ENCODE measurements at regions not wholly inside any gene's neighbourhood (a gene's known extent, or its start where the extent isn't known, plus 50 kb on each side); places are given as distances from the start of the nearest gene placed in this dataset.

DNA sequence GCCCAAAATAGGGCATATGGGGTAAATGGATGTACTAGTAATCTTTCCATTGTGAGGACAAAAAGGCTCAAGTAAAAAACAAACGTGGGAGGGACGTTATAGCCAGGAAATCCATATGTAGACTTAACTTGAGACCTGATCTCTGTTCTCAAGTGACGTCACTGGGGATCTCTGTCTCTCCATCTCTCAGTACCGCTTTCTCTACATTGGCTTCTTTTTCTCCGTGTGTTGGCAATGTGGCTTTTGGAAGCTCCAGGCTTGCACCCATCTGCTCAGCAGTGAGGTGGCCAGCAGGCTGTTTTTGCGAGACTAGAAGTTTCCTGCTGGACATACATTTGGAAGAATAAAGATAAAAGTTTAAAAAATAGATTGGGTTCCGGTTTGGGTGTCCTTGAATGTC, 66.0 kb upstream of the NRXN3 start (continued):
- no peak for TF ChIP-seq EZH2phosphoT487 (IDR thresholded peaks at IDR 0.05; ENCODE audit: borderline replicate concordance, low read depth)
- TF ChIP-seq, protein P1, sequence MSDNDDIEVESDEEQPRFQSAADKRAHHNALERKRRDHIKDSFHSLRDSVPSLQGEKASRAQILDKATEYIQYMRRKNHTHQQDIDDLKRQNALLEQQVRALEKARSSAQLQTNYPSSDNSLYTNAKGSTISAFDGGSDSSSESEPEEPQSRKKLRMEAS (IDR thresholded peaks at IDR 0.05; ENCODE audit: low read depth) = no peak
- TF ChIP-seq, protein P2, sequence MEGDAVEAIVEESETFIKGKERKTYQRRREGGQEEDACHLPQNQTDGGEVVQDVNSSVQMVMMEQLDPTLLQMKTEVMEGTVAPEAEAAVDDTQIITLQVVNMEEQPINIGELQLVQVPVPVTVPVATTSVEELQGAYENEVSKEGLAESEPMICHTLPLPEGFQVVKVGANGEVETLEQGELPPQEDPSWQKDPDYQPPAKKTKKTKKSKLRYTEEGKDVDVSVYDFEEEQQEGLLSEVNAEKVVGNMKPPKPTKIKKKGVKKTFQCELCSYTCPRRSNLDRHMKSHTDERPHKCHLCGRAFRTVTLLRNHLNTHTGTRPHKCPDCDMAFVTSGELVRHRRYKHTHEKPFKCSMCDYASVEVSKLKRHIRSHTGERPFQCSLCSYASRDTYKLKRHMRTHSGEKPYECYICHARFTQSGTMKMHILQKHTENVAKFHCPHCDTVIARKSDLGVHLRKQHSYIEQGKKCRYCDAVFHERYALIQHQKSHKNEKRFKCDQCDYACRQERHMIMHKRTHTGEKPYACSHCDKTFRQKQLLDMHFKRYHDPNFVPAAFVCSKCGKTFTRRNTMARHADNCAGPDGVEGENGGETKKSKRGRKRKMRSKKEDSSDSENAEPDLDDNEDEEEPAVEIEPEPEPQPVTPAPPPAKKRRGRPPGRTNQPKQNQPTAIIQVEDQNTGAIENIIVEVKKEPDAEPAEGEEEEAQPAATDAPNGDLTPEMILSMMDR (IDR thresholded peaks at IDR 0.05) = no peak

DNA sequence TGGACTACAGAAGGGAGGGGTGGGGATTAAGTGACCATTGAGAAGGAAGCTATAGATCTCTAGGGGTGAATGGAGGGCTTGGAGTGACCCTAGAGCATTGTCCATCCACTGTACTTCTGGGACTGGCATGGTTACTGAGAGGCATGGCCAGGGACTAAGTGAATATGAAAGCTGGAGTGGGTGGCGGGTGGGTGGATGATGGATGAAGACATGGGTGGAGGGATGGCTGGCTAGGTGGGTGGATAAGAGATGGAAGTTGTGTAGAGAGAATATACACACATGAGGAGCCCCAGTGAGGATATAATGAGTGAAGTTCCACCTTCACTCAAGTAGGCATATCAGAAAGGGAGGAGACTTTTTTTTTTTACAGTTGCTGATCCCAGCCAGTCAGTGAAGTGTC, 65.5 kb upstream of the NRXN3 start:
- H3K27me3 ChIP-seq (ENCODE audit: insufficient read depth) = no peaks in the 10 kb centered on the region
- H3K4me3 ChIP-seq (ENCODE audit: low read depth in 2 of 2, low read length in 1 of 2) = no peak overlapping the region
- no peak for TF ChIP-seq ELF1 (IDR thresholded peaks at IDR 0.05)
- TF ChIP-seq GATA2 (CRISPR knock-in tag; IDR thresholded peaks at IDR 0.05) = no peak
- no peak for TF ChIP-seq FOSL2 (IDR thresholded peaks at IDR 0.05; ENCODE audit: borderline replicate concordance, low read depth)
- no peak for TF ChIP-seq JUND (IDR thresholded peaks at IDR 0.05)
- TF ChIP-seq, protein P3, sequence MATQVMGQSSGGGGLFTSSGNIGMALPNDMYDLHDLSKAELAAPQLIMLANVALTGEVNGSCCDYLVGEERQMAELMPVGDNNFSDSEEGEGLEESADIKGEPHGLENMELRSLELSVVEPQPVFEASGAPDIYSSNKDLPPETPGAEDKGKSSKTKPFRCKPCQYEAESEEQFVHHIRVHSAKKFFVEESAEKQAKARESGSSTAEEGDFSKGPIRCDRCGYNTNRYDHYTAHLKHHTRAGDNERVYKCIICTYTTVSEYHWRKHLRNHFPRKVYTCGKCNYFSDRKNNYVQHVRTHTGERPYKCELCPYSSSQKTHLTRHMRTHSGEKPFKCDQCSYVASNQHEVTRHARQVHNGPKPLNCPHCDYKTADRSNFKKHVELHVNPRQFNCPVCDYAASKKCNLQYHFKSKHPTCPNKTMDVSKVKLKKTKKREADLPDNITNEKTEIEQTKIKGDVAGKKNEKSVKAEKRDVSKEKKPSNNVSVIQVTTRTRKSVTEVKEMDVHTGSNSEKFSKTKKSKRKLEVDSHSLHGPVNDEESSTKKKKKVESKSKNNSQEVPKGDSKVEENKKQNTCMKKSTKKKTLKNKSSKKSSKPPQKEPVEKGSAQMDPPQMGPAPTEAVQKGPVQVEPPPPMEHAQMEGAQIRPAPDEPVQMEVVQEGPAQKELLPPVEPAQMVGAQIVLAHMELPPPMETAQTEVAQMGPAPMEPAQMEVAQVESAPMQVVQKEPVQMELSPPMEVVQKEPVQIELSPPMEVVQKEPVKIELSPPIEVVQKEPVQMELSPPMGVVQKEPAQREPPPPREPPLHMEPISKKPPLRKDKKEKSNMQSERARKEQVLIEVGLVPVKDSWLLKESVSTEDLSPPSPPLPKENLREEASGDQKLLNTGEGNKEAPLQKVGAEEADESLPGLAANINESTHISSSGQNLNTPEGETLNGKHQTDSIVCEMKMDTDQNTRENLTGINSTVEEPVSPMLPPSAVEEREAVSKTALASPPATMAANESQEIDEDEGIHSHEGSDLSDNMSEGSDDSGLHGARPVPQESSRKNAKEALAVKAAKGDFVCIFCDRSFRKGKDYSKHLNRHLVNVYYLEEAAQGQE (IDR thresholded peaks at IDR 0.05; ENCODE audit: low read depth, low read length) = no peak
- TF ChIP-seq NFIC (IDR thresholded peaks at IDR 0.05; ENCODE audit: borderline replicate concordance) = no peak
- TF ChIP-seq NRF1 (IDR thresholded peaks at IDR 0.05; ENCODE audit: low read depth, low read length) = no peak
- TF ChIP-seq, protein P4, sequence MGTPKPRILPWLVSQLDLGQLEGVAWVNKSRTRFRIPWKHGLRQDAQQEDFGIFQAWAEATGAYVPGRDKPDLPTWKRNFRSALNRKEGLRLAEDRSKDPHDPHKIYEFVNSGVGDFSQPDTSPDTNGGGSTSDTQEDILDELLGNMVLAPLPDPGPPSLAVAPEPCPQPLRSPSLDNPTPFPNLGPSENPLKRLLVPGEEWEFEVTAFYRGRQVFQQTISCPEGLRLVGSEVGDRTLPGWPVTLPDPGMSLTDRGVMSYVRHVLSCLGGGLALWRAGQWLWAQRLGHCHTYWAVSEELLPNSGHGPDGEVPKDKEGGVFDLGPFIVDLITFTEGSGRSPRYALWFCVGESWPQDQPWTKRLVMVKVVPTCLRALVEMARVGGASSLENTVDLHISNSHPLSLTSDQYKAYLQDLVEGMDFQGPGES (IDR thresholded peaks at IDR 0.05; ENCODE audit: low read depth, low read length) = no peak
- H4K20me1 ChIP-seq (ENCODE audit: insufficient read depth) = no peaks in the 10 kb centered on the region
- H2AFZ ChIP-seq (ENCODE audit: low read depth) = no peak overlapping the region
- DNase-seq = no peak
- H3K4me1 ChIP-seq (ENCODE audit: control insufficient read depth in 1 of 2, insufficient read depth in 2 of 2, low read depth in 1 of 2, low read length in 1 of 2) = no peaks in the 10 kb centered on the region; a peak in 1 of 4 replicates
- ChIA-PET POLR2A (no interaction called here), CTCF (no interaction called here)
- no peaks in the 10 kb centered on the region for H3K36me3 ChIP-seq (replicated peaks in 1 of 2; ENCODE audit: control insufficient read depth in 1 of 2, insufficient read depth in 2 of 2, low read length in 1 of 2)
- no peaks in the 10 kb centered on the region for H3K9me2 ChIP-seq
- no peaks in the 10 kb centered on the region for H3K79me2 ChIP-seq (ENCODE audit: insufficient read depth)
- H3K4me2 ChIP-seq = no peak overlapping the region
- no peak overlapping the region for H3K9ac ChIP-seq
- no peaks in the 10 kb centered on the region for H3F3A ChIP-seq (replicated peaks; ENCODE audit: insufficient read depth)
- no peaks in the 10 kb centered on the region for H3K9me3 ChIP-seq
- WGBS (ENCODE audit: low lambda C conversion rate) = 9% methylated on average over 1 of the region's 1 CpG
- H3K27ac ChIP-seq (ENCODE audit: low read depth in 2 of 2, low read length in 1 of 2) = no peak overlapping the region
